BE2C (cell line): ENCODE measurements at regions not wholly inside any gene's neighbourhood (a gene's known extent, or its start where the extent isn't known, plus 50 kb on each side); places are given as distances from the start of the nearest gene placed in this dataset.
"Not testable (repeated sequence)": the region's sequence is repeated elsewhere in the genome, so short reads cannot be mapped to it uniquely, and the experiment has no call there.

Experiments used
- DNase-seq: peaks from one replicate; pipeline ENCODE4 v3.0.0-alpha.2; 2020
- H3K27me3 ChIP-seq: fragments of 250-450 bp; sonication (Bioruptor Pico); 2 replicates; pipeline ENCODE4 v1.5.1; 2020; ENCODE audit warnings: mild to moderate bottlenecking
- H3K36me3 ChIP-seq: fragments of 250-450 bp; sonication (Bioruptor Pico); 2 replicates; pipeline ENCODE4 v1.5.1; 2020; ENCODE audit warnings: mild to moderate bottlenecking
- H3K4me1 ChIP-seq: fragments of 250-450 bp; sonication (Bioruptor Pico); 2 replicates; pipeline ENCODE4 v1.5.1; 2020
- H3K4me3 ChIP-seq: 2 replicates; pipeline ENCODE4 v1.5.1; 2011; ENCODE audit warnings: low read depth, low read length
- H3K9me3 ChIP-seq: fragments of 250-450 bp; sonication (Bioruptor Pico); 2 replicates; pipeline ENCODE4 v1.5.1; 2020
- TF ChIP-seq, protein P1 (sequence below): IDR thresholded peaks from 2 replicates; pipeline ENCODE4 v1.5.1; 2012; ENCODE audit warnings: mild to moderate bottlenecking, low read depth, low read length

DNA sequence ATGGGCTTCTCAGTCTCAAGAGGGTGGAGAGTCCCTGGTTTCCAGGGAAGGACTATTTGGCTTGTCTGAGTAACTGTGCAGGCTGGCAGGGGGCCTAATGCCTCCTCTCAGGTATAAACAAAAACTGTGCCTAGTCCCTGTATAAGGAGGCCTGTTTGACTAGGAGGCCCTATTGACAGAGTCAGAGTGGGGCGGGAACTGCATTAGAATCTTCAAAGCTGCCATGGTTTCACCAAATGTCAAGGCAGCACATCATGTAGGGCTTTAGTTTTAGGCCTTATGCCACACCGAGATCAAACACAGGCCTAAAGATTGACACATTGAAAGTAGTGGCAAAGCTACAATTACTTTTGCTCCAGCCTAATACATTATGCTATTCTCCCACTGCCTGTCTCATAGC, 611.5 kb upstream of the B3GAT1 start:
- TF ChIP-seq, protein P1, sequence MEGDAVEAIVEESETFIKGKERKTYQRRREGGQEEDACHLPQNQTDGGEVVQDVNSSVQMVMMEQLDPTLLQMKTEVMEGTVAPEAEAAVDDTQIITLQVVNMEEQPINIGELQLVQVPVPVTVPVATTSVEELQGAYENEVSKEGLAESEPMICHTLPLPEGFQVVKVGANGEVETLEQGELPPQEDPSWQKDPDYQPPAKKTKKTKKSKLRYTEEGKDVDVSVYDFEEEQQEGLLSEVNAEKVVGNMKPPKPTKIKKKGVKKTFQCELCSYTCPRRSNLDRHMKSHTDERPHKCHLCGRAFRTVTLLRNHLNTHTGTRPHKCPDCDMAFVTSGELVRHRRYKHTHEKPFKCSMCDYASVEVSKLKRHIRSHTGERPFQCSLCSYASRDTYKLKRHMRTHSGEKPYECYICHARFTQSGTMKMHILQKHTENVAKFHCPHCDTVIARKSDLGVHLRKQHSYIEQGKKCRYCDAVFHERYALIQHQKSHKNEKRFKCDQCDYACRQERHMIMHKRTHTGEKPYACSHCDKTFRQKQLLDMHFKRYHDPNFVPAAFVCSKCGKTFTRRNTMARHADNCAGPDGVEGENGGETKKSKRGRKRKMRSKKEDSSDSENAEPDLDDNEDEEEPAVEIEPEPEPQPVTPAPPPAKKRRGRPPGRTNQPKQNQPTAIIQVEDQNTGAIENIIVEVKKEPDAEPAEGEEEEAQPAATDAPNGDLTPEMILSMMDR: no peak
- Histone ChIP-seq H3K36me3 (no peaks in the 10 kb centered on the region), H3K4me3 (no peak overlapping the region), H3K4me1 (no peaks in the 10 kb centered on the region), H3K27me3 (no peaks in the 10 kb centered on the region), H3K9me3 (no peaks in the 10 kb centered on the region; the same call in 1 of the 2 replicates)
- no peak for DNase-seq

DNA sequence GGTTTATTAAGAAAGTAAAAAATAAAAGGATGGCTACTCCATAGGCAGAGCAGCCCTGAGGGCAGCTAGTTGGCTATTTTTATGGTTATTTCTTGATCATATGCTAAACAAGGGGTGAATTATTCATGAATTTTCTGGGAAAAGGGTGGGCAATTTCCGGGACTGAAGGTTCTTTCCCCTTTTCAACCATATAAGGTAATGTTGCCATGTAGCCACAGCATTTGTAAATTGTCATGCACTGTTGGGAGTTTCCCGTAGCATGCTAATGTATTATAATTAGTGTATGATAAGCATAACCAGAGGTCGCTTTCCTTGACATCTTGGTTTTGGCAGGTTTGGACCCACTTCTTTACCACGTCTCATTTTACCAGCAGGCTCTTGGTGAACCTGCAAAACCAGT, 610.4 kb upstream of the B3GAT1 start:
- Histone ChIP-seq H3K27me3 (no peaks in the 10 kb centered on the region), H3K36me3 (no peaks in the 10 kb centered on the region), H3K4me3 (no peak overlapping the region), H3K9me3 (no peaks in the 10 kb centered on the region; the same call in 1 of the 2 replicates), H3K4me1 (no peaks in the 10 kb centered on the region)
- no peak for DNase-seq
- TF ChIP-seq, protein P1: no peak

- no peaks in the 10 kb centered on the region for H3K36me3 ChIP-seq
- TF ChIP-seq, protein P1: no peak
- no peaks in the 10 kb centered on the region; the same call in 1 of the 2 replicates for H3K9me3 ChIP-seq
- H3K4me3 ChIP-seq: no peak overlapping the region
- H3K27me3 ChIP-seq: no peaks in the 10 kb centered on the region
- no peaks in the 10 kb centered on the region for H3K4me1 ChIP-seq
- DNase-seq: no peak
Observed at GRCh38 chr11:135019899-135020298, 607.9 kb upstream of the B3GAT1 start.

DNA sequence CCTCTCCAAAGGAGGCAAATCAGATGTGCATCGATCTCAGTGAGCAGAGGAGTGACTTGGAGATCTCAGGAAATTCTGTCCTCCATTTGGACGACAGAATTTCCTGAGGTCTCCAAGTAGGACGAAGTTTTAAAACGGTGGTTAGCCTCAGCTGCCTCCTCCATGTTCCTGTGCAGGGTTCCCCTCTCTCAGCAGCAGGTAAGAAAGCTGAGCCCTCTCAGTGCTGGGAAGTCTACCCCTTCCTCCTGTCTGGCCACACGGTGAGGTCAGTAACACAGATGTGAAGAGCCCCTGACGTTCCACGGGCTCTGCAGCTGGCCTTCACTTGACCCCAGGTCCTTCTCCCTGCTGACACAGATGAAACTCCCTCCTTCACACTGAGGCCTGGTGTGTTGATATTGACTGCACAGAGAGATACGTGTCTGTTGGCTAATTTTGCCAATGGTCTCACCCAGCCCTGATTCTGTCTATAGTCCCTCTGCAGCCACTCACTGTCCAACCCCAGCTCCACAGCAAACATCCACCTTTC, 607.4 kb upstream of the B3GAT1 start:
- H3K27me3 ChIP-seq: no peaks in the 10 kb centered on the region
- no peaks in the 10 kb centered on the region; the same call in 1 of the 2 replicates for H3K9me3 ChIP-seq
- DNase-seq: no peak
- TF ChIP-seq, protein P1: no peak
- H3K36me3 ChIP-seq: no peaks in the 10 kb centered on the region
- no peaks in the 10 kb centered on the region for H3K4me1 ChIP-seq
- no peak overlapping the region for H3K4me3 ChIP-seq

- no peaks in the 10 kb centered on the region for H3K27me3 ChIP-seq
- H3K36me3 ChIP-seq: no peaks in the 10 kb centered on the region
- H3K4me1 ChIP-seq: no peaks in the 10 kb centered on the region
- no peak for DNase-seq
- TF ChIP-seq, protein P1: no peak
- H3K4me3 ChIP-seq: no peak overlapping the region
- H3K9me3 ChIP-seq: no peaks in the 10 kb centered on the region
Observed at GRCh38 chr11:135017296-135017695, 605.3 kb upstream of the B3GAT1 start.

GRCh38 chr11:135015966-135016365, 603.9 kb upstream of the B3GAT1 start:
- Histone ChIP-seq H3K4me3 (no peak overlapping the region), H3K9me3 (no peaks in the 10 kb centered on the region), H3K27me3 (no peaks in the 10 kb centered on the region), H3K36me3 (no peaks in the 10 kb centered on the region), H3K4me1 (no peaks in the 10 kb centered on the region)
- TF ChIP-seq, protein P1: no peak
- no peak for DNase-seq

- H3K27me3 ChIP-seq, H3K36me3 ChIP-seq, H3K4me3 ChIP-seq, H3K4me1 ChIP-seq, H3K9me3 ChIP-seq, DNase-seq: not testable (repeated sequence)
Observed at GRCh38 chr11:135011313-135011712, 599.3 kb upstream of the B3GAT1 start.
